GM12801 (cell line): ENCODE measurements at regions not wholly inside any gene's neighbourhood (a gene's known extent, or its start where the extent isn't known, plus 50 kb on each side); places are given as distances from the start of the nearest gene placed in this dataset.

Experiments used
- TF ChIP-seq, protein P1 (sequence below): IDR thresholded peaks from one replicate; pipeline ENCODE4 v1.5.1; 2011; ENCODE audit warnings: control low read depth; ENCODE audit not compliant: insufficient read length; ENCODE audit errors: extremely low read depth

DNA sequence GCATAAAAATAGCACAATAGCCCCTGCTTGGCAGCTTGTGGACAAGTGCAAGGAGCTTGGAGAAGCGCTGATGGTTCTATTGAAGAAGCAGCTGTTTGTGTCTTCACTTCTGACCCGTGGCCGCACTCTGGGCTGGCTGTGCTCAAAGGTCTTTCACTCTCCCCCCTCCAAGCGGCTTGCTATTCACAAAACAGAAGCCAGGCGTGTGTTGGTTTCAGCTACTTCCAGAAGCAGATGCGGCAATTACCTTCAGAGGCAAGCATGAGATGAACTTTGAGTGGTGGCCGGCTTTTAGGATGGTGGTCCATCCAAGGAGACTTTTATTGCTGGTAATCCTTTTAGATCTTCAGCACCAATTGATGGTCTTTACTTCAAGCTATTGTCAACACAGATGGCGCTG lies 188.5 kb upstream of the ARGLU1 start:
- TF ChIP-seq, protein P1, sequence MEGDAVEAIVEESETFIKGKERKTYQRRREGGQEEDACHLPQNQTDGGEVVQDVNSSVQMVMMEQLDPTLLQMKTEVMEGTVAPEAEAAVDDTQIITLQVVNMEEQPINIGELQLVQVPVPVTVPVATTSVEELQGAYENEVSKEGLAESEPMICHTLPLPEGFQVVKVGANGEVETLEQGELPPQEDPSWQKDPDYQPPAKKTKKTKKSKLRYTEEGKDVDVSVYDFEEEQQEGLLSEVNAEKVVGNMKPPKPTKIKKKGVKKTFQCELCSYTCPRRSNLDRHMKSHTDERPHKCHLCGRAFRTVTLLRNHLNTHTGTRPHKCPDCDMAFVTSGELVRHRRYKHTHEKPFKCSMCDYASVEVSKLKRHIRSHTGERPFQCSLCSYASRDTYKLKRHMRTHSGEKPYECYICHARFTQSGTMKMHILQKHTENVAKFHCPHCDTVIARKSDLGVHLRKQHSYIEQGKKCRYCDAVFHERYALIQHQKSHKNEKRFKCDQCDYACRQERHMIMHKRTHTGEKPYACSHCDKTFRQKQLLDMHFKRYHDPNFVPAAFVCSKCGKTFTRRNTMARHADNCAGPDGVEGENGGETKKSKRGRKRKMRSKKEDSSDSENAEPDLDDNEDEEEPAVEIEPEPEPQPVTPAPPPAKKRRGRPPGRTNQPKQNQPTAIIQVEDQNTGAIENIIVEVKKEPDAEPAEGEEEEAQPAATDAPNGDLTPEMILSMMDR = no peak

DNA sequence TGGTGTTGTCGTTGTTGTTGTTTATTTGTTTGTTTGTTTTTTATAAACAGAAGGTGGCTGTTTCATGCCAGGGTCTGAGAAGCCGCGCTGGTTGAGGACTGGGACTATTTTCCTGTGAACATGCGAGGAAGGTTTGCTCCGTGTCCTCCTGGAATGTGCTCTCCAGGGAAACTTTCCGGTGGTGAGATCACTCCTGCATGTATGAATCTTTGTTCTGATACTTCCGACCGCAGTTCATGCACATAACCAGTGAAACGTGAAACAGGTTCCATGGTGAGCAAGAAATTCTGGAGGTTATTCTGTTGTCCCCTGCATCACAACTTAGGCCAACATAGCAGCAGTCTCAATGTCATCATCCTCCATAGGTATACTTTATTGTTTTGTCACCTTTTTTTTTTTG lies 187.6 kb upstream of the ARGLU1 start:
- TF ChIP-seq, protein P1 = no peak

DNA sequence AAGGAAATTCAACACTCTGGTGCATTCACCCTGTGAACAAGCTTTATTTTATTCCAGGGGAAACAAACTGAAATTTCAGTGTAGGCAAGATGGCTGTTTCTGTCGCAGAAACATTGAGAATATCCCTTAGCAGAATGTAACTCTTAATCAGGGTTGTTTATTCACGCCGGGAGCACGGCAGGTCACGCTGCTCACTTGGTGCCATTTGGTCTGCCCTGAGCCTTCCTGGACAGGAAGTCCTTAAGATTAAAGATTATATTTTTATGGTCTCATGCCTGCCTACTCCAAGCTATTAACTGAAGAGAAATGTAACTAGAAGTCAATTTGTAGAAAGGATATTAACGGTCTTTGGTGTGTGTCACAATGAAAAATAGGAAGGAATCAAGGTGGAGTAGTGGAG lies 185.3 kb upstream of the ARGLU1 start:
- TF ChIP-seq, protein P1 = no peak

DNA sequence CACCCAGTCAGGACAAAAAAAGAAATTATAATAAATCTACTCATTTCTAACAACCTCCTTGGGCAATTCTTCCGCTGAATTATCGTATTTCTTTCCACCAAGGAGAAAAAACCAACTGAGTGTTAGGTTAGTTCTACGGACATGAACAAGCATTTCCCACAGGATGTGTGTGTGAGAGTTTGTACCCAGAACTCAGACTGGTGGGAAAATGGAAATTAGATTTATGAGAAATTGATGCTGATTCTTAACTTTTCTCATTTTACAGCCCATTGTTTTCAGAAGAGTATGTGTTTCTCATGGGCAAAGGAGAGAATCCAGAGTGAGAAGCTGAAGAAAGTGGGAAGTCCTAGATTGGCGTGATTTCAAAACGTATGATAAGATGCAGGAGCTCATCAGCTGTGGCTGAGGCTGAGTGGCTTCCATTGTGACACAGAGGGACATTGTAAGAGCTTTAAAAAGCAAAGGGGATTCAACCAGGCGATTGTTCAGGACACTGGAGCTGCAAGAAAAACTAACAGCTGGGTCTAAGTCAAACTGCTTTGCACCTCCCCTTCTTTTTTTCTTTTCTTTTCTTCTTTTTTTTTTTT lies 184.7 kb upstream of the ARGLU1 start:
- TF ChIP-seq, protein P1 = no peak

DNA sequence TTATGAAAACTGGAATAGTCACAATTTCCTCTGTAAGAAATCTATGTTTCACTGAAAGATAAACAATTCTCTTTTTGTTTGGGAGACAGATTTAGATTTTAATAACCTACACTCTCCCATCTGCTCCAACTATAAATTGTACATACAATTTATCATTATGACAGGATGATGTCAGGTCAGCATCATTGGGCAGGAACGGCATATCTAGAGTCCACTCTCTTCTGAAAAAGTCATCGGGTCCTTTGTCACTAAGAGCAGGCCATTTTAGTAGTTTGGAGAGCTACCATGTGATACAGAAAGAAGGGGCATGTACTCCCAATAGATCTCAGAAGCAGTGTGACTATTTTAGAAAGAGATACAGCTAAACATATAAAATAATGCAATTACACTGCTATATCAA lies 180.8 kb upstream of the ARGLU1 start:
- TF ChIP-seq, protein P1 = no peak

DNA sequence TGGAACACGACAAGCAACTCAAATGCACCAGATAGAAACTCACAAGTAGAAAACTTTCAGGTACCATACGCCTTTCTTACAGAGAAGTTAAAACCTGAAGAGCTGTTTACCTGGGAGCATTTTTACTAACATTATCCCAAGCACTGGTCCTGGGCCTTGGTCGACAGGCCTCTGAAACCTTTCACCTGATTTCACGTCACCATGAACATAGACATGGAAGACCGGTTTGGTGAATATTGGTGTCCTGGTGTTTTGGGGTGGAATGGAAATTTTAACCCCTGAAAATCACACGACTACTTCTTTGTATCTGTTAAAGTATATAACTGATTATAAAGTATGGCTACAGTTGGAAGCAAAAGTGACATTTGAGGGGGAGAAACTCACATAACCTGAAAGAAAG lies 176.6 kb upstream of the ARGLU1 start:
- TF ChIP-seq, protein P1 = no peak

DNA sequence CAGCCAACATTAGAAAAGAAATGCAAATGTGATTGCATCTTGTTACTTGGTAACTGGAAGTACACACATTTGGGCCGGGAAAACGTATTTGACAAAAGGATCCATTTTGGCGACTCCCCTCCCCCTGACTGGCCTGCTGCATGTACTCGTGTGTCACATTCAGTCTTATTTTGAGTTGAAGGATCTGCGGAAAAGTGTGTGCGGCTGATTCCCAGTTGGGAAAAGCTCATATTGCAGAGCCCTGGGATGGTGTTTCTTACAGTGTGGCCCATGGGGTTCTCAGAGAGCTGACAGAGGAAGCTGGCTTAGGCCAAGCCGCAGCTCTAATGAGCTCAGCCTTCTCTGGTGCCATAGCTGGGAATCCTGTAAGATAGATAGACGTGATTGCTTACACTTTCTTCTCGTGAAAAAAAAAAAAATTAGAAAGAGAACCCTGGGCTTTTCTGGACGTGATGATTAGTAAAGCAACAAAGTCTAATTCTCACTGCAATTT lies 170.3 kb upstream of the ARGLU1 start:
- TF ChIP-seq, protein P1 = no peak
